Femur (tissue), 1 donor: ENCODE measurements at regions not wholly inside any gene's neighbourhood (a gene's known extent, or its start where the extent isn't known, plus 50 kb on each side); places are given as distances from the start of the nearest gene placed in this dataset.

Experiments
- DNase-seq: peaks from one replicate; pipeline ENCODE4 v3.0.0-alpha.2; 2017

DNA sequence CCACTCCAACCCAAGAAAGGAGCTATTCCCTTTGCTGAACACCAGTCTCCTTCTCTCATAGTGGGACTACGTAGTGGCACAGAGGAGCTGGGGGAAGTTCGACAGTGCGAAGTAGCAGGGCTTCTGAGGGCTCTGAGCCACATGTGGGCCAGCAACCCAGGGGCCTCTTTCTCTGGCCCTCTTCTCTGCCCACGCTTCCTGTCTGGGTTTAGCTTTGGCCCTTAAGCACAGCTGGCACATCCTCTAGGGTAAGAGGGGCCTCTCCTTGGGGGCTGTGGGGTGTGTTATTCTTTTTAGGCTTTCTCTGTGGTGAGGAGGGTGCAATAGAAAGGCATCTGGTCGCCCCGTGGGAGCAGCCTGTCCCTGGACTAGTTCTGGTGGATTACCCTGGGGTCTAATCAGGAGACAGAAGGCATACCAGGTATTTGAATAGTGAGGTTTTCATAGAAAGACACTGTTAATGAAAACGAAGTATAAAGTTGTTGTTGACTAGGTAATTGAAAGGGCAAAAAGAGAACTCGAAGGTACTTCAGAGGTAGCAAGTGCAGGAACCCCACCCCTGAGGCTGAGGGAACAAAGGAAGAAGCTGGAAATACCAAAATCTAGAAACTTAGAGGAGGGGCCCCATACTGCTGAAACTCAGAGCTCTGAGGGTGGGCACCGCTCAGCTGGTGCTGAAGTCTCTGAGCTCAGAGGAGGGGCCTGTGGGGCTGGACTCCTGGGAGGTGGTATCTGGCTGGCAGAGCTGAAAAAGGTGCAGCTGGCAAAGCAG lies 151.9 kb upstream of the RPS6KA3 start:
- DNase-seq: no peak

- no peak for DNase-seq
Observed at GRCh38 chrX:20414762-20415445, 148.2 kb upstream of the RPS6KA3 start.

GRCh38 chrX:20414066-20414465 lies 147.4 kb upstream of the RPS6KA3 start:
- DNase-seq: no peak

- DNase-seq: no peak
Observed at GRCh38 chrX:20412871-20413486, 146.3 kb upstream of the RPS6KA3 start.

DNA sequence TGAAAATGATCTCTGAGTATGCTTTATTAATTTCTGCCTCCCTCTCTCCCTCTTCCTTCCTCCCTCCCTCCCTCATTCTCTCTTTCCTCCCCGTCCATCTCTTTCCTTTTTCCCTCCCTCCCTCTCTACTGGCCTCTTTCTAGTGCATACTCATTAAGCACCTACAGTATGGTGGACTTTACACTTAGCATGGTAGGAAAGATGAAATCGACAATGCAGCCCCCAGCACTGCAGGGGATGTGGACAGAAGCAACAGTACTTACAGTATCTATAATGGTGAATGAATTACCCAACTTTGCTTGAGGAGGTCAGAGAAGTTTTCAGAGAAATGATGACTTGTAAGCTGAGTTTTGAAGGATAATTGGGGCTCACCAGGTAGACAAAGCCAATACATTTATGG lies 143.8 kb upstream of the RPS6KA3 start:
- DNase-seq: no peak

DNA sequence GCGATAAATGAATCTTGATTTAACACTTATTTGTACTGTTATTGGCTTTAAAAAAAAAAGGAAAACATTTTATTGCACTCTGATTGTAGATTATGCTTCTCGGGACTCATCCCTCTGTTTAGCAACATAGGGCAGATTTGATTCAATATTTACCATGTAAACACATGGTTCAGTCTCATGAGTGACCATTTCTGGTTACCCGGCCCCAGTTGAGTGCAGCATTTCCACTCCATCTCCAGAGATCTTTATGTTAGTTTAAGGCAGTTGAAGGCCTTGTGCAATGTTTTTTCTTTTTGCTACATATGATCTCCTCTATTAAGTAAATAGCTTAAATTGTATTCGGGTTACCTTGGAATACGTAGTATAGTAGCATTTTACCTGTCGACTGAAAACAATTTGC lies 143.3 kb upstream of the RPS6KA3 start:
- DNase-seq: no peak

GRCh38 chrX:20402956-20403355 lies 136.2 kb upstream of the RPS6KA3 start:
- no peak for DNase-seq

DNA sequence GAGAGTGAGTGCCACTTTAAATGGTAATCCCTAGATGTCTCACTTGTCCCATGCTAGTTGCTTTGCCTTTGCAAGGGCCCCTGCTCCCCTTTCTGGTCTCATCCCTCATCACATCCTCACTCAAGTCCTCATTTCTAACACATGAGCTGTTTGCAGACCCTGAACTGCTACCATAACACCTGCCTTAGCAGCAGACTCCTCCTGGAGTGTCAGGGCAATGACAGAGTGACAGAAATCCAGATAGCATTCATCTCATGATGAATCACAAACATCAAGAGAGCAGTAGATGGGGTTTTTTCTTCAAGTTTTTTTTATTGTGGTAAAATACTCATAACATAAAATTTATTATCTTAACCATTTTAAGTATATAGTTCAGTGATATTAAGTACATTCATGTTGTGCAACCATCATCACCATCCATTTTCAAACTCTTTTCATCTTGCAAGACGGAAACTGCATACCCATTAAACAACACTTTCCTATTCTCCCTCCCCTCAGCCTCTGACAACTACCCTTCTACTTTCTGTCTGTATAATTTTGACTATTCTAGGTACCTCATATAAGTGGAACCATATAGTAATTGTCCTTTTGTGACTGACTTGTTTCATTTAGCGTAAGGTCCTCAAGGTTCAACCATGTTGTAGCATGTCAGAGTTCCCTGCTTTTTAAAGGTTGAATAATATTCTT lies 133.2 kb upstream of the RPS6KA3 start:
- DNase-seq: no peak

- DNase-seq: no peak
Observed at GRCh38 chrX:20397587-20397986, 130.9 kb upstream of the RPS6KA3 start.

GRCh38 chrX:20394451-20394850 lies 127.7 kb upstream of the RPS6KA3 start:
- DNase-seq: no peak

- DNase-seq: no peak
Observed at GRCh38 chrX:20393944-20394343, 127.2 kb upstream of the RPS6KA3 start.

GRCh38 chrX:20388594-20388993 lies 121.9 kb upstream of the RPS6KA3 start:
- no peak for DNase-seq

GRCh38 chrX:20383477-20383876 lies 116.8 kb upstream of the RPS6KA3 start:
- no peak for DNase-seq

DNA sequence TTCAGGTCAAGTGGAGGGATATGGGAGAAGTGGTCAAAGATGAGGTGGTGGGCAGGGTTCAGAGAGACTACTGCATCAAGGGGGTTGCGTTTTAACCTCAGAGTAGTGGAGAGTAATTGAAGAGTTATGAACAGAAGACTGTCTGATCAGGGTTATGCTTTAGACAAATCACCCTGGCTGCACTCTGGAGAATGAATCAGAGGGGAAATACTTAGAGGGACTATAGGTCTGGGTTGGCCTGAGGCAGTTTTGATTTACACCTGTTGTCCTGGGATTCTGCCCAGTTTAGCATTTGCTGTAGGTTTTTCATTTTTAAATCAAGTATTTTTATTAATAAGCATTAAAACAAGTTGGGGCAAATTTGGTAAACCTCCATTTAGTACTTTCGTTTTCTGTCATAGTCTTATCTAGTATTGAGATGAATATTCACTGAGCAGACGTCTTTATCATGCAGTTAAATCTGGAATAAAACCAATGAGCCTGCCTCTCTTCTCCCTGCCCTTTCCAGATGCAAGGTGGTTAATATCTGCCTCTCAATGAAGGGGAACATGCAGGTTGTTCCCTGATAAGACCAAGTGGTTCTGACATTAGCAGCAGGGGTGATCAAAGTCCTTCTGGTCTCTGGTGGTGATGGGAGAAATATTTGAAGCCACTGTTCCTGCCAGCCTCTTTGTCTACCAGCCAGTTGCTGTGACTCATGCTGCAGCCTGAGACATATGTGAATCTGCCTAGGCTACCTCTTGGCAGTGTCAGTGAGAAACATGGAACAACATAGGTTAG lies 116.0 kb upstream of the RPS6KA3 start:
- DNase-seq: no peak

GRCh38 chrX:20382082-20382481 lies 115.4 kb upstream of the RPS6KA3 start:
- no peak for DNase-seq

- no peak for DNase-seq
Observed at GRCh38 chrX:20378233-20378920, 111.7 kb upstream of the RPS6KA3 start.

GRCh38 chrX:20374900-20375438 lies 108.3 kb upstream of the RPS6KA3 start:
- DNase-seq: no peak

GRCh38 chrX:20374450-20374849 lies 107.7 kb upstream of the RPS6KA3 start:
- DNase-seq: no peak

- DNase-seq: no peak
Observed at GRCh38 chrX:20373063-20373462, 106.4 kb upstream of the RPS6KA3 start.

GRCh38 chrX:20372533-20372932 lies 105.8 kb upstream of the RPS6KA3 start:
- no peak for DNase-seq

DNA sequence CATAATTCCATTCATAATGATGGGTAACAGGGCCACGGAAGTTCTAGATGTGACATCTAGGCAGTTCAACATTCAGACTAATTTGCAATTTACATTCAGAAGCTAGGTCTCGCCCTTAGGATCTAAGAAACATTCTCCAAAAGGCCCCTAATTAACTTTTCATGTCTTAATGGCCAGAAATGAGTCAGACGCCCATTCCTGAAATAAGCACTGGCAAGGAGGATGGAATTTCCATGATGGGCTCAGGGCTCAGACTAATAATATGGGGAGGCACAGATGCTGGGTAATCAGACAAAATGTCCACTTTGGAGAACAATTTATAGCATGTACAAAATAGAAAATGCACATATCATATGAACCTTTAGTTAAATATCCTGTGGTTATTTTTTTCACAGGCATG lies 102.8 kb upstream of the RPS6KA3 start:
- DNase-seq: no peak

DNA sequence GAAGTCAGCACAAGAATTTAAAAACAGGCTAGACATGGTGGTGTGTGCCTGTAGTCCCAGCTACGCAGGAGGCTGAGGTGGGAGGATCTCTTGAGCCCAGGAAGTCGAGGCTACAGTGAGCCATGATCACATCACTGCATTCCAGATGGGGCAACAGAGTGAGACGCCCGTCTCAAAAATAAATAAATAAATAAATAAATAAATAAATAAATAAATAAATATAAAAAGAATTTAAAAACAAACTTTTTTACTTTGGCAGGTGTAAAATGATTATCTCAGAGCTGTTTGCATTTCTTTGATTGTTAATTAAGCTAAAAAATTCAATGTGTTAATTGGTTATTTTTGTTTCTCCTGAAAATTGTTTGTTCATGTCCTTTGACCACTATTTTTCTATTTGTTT lies 97.5 kb upstream of the RPS6KA3 start:
- DNase-seq: no peak
